GM13977 (cell line): ENCODE measurements at regions not wholly inside any gene's neighbourhood (a gene's known extent, or its start where the extent isn't known, plus 50 kb on each side); places are given as distances from the start of the nearest gene placed in this dataset.
A peak's percentile ranks its signal among the peaks of the same experiment; 100 is the strongest.

Experiments
- DNase-seq: peaks from one replicate; pipeline ENCODE4 v3.0.0; 2012; ENCODE audit warnings: low spot score
- in situ Hi-C: fragments of 300-500 bp; cut with MboI; formaldehyde crosslinking; loops from one replicate; pipeline ENCODE4 v1.12.0; 2022; ENCODE audit warnings: low sequenced_read_pairs, low pct_unique_long_range_greater_than_20kb, mixed read lengths, inconsistent platforms; ENCODE audit not compliant: unreplicated experiment
- TF ChIP-seq, protein P1 (sequence below): IDR thresholded peaks from 2 replicates; pipeline ENCODE4 v1.5.1; 2012; ENCODE audit warnings: mild to moderate bottlenecking, control low read depth; ENCODE audit not compliant: insufficient read depth; ENCODE audit errors: extremely low read depth, missing control alignments

DNA sequence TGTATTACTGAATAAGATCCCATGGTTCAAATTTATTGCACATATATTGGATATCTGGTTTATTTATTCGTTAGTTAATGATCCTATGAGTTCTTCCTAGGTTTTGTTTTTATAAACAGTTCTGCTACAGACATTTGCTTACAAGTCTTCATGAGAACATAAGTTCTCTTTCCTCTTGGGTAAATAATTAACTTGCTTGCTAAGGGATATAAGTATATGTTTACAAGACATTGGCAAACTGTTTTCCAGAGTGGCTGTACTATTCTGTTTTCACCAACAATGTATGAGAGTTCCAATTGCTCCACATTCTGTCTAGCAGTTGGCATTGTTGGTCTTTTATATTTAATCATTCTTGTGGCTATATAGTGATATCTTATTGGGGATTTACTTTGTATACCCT lies 341.8 kb upstream of the GBE1 start:
- TF ChIP-seq, protein P1, sequence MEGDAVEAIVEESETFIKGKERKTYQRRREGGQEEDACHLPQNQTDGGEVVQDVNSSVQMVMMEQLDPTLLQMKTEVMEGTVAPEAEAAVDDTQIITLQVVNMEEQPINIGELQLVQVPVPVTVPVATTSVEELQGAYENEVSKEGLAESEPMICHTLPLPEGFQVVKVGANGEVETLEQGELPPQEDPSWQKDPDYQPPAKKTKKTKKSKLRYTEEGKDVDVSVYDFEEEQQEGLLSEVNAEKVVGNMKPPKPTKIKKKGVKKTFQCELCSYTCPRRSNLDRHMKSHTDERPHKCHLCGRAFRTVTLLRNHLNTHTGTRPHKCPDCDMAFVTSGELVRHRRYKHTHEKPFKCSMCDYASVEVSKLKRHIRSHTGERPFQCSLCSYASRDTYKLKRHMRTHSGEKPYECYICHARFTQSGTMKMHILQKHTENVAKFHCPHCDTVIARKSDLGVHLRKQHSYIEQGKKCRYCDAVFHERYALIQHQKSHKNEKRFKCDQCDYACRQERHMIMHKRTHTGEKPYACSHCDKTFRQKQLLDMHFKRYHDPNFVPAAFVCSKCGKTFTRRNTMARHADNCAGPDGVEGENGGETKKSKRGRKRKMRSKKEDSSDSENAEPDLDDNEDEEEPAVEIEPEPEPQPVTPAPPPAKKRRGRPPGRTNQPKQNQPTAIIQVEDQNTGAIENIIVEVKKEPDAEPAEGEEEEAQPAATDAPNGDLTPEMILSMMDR, result no peak
- in situ Hi-C loops, result no loop called here
- no peak for DNase-seq

DNA sequence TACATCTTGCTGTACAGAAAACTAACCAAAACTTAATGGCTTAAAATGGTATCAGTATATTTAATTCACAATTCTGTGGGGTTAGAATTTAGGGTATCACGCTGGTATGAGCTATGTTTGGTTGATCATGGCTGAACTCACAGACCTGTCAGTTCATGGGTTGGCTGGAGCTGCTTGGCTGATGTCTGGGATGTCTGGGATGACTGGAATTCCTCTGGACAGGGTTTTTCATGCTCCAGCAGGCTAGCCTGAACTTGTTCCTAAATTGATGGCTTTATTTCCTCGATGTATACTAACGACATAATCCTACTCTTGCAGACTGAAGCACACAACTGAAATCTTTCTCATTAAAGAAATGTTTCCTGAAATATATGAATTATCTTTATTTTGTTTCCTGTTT lies 338.9 kb upstream of the GBE1 start:
- in situ Hi-C loops, result no loop called here
- DNase-seq, result no peak
- TF ChIP-seq, protein P1, result no peak

DNA sequence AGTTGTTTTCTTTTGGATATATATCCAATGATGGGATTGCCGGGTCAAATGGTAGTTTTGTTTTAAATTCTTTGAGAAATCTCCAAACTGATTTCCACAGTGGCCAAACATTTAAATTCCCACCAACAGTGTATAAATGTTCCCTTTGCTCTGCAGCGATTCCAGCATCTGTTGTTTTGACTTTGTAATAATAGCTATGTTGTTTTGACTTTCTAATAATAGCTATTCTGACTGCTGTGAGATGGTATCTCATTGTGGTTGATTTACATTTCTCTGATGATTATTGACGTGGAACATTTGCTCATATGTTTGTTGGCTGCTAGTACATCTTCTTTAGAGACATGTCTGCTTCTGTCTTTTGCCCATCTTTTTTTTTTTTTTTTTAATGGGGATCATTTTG lies 332.2 kb upstream of the GBE1 start:
- in situ Hi-C loops, result no loop called here
- no peak for DNase-seq
- TF ChIP-seq, protein P1, result no peak

DNA sequence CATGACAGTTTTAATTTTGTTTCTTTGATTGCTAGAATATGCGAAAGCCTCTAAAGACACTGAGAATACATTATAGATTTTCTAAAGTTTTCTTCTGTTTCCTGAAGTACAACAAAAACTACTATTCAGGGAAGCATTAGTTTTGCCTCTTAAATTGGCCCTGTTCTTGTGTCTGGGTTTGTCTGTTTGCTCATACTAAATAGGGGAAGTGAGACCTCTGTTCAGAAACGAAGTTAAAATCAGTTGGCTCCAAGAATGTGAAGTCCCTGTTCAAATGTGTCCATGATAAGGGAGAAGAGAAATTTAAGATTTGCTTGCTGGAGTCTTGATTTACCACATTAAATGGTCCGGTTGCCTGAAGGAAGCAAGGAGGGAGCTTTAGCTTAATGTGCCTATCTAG lies 327.3 kb upstream of the GBE1 start:
- in situ Hi-C loops, result no loop called here

DNA sequence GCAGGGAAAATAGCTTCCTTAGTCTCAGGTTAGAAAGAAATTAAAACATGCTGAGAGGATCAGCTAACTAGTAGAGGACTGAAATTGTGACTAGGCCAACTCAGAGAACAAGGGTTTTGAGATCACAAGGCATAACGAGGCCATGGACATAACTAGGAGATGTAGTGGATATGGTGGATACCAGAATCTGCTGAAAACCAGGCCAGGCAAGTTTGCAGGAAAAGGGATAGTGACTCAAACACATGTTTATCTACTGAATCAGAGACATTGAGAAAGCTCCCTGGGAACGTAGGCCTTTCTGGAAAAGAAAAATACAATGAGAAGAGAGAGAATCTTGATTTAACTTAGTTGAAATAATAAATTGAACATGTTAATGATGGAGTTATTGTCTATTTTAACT lies 326.5 kb upstream of the GBE1 start:
- in situ Hi-C loops, result no loop called here
- TF ChIP-seq, protein P1, result no peak
- DNase-seq, result no peak

More for the DNA sequence above, 327.3 kb upstream of the GBE1 start:
- peak; percentile 8 for DNase-seq
- TF ChIP-seq, protein P1, result no peak

DNA sequence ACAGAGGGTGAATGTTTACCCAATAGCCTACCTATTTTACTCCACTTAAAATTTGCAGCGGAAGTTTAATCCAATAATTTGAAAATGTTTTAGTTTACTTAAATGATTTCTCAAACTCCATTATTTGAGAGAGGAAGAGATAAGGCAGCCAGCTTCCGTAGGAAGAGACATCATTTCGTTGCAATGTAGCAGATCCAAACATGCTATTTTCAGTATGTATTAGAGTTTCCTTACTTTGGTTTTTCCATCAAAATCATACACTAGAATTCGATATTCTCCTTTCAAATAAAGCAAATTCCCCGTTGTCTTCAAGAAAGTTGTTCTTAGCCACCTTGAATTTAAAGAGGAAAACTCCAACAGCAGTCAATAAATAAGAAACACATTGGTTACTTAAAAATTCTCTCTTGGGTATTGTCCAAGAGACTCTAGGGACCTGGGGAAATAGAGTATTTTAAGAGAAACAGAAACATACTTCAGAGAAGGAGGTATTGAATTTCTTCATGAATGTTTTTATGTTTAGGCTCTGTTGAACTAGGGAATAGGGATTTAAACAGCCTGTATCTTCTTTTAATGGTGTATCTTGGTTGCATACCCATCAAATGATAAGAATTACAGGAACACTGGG lies 324.5 kb upstream of the GBE1 start:
- DNase-seq, result no peak
- TF ChIP-seq, protein P1, result no peak
- in situ Hi-C loops, result no loop called here
